ENCODE measurements at regions not wholly inside any gene's neighbourhood (a gene's known extent, or its start where the extent isn't known, plus 50 kb on each side); places are given as distances from the start of the nearest gene placed in this dataset.
"Not testable (repeated sequence)": the region's sequence is repeated elsewhere in the genome, so short reads cannot be mapped to it uniquely, and the experiment has no call there.

DNA sequence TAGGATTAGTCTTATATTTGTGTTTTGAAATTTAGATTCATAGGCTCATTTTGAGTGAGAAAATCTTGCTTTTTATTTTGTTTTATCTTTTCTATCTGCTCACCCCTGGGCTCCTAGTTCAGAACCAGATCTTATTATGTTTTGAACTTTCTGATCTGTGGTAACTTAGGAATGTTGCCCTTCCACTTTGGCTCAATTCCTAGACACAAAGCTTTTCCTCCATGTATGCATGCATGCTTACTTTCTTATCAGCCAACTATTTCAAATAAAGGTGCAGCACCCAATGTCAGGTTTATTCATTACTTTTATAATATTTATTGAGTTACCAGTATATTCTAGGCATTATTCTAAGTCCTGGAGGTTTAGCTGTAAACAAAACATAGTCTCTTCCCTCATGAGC lies 374.8 kb upstream of the KIAA1217 start:
- DNase-seq (ENCODE audit: low read depth) = no peak
- H3K4me3 ChIP-seq (ENCODE audit: low read depth, low read length) = no peak overlapping the region

DNA sequence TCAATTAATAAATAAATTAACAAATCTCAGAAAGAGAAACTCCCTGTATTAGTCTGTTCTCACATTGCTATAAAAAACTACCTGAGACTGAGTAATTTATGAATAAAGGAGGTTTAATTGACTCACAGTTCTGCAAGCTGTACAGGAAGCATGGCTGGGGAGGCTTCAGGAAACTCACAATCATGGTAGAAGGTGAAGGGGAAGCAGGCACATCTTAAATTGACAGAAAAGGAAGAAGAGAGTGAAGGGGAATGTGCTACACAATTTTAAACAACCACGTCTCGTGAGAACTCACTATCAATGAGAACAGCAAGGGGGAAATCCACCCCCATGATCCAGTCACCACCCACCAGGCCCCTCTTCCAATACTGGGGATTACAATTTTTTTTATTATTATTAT lies 358.3 kb upstream of the KIAA1217 start:
- H3K4me3 ChIP-seq (ENCODE audit: low read depth, low read length) = no peak overlapping the region
- no peak for DNase-seq (ENCODE audit: low read depth)

DNA sequence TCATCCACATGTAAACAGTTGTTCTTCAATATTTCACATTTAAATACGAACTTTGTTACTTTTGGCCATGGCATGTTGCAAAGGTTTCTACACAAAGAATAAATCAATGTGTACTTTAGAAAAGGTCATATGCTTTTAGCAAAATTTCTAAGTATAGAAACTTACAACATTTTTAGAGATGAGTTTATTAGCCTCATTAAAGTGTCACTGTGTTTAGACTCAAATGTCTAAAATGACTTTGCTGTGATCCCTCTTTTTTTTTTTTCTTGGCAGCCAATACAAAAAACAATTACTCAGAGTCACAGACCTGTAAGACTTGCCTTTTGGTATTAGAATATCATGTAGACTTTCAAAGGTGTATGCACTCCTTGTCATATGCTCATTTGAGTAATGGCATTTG lies 349.3 kb upstream of the KIAA1217 start:
- no peak overlapping the region for H3K4me3 ChIP-seq (ENCODE audit: low read depth, low read length)
- DNase-seq (ENCODE audit: low read depth) = no peak

DNA sequence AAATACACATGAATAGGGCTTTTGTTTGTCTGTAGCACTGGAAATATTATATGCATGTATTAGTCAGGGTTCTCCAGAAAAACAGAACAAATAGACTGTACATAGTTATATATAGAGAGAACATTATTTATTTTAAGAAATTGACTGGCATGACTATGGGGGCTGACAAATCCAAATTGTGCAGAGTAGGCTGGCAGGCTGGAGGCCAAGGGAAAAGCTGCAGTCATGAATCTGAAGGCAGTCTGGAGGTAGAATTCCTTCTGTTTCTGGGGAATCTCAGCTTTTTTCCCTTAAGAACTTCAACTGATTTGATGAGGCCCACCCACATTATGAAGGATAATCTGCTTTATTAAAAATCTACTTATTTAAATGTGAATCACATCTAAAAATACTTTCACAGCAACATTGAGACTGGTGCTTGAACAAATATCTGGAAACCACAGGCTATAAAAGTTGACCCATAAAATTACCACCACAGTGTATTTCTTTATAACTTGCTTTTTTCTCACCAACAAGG lies 344.2 kb upstream of the KIAA1217 start:
- no peak for DNase-seq (ENCODE audit: low read depth)
- H3K4me3 ChIP-seq (ENCODE audit: low read depth, low read length) = no peak overlapping the region

GRCh38 chr10:23866985-23867384 lies 342.0 kb upstream of the KIAA1217 start:
- H3K4me3 ChIP-seq (ENCODE audit: low read depth, low read length); DNase-seq (ENCODE audit: low read depth): not testable (repeated sequence)

GRCh38 chr10:23868121-23868520 lies 340.8 kb upstream of the KIAA1217 start:
- no peak overlapping the region for H3K4me3 ChIP-seq (ENCODE audit: low read depth, low read length)
- DNase-seq (ENCODE audit: low read depth) = no peak

GRCh38 chr10:23869548-23869947 lies 339.4 kb upstream of the KIAA1217 start:
- no peak overlapping the region for H3K4me3 ChIP-seq (ENCODE audit: low read depth, low read length)
- no peak for DNase-seq (ENCODE audit: low read depth)

- no peak overlapping the region for H3K4me3 ChIP-seq (ENCODE audit: low read depth, low read length)
- DNase-seq (ENCODE audit: low read depth) = no peak
Observed at GRCh38 chr10:23869996-23870395, 338.9 kb upstream of the KIAA1217 start.

- DNase-seq (ENCODE audit: low read depth) = no peak
- no peak overlapping the region for H3K4me3 ChIP-seq (ENCODE audit: low read depth, low read length)
Observed at GRCh38 chr10:23870651-23871610, 338.0 kb upstream of the KIAA1217 start.

GRCh38 chr10:23872290-23872689 lies 336.6 kb upstream of the KIAA1217 start:
- DNase-seq (ENCODE audit: low read depth) = no peak
- no peak overlapping the region for H3K4me3 ChIP-seq (ENCODE audit: low read depth, low read length)

DNA sequence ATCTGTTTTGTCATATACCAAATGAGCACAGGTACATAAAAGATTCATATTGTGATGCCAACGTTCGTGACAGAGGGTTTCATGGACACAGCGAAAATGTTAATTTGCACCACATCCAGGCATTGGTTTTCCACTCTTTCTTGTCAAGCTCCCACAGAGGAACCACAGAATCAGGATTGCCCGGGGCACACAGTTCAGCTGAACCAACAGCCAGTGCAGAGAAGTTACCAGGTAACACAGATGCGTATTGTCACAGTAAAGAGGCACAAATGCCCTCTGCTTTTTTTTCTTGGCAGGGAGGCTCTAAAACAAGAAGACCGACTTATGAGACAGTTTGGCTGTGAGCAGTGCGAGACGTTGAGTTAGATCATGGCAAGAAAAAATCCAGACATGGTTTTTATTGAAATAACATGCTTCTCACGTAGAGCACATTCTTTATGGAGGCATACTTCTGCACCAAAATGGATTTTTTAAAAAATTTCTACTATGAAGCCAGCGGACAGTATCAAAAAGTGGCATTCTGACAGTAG lies 331.1 kb upstream of the KIAA1217 start:
- H3K4me3 ChIP-seq (ENCODE audit: low read depth, low read length) = no peak overlapping the region

GRCh38 chr10:23884670-23885069 lies 324.3 kb upstream of the KIAA1217 start:
- H3K4me3 ChIP-seq (ENCODE audit: low read depth, low read length) = no peak overlapping the region
- no peak for DNase-seq (ENCODE audit: low read depth)

More for the DNA sequence above, 331.1 kb upstream of the KIAA1217 start:
- DNase-seq (ENCODE audit: low read depth) = no peak

DNA sequence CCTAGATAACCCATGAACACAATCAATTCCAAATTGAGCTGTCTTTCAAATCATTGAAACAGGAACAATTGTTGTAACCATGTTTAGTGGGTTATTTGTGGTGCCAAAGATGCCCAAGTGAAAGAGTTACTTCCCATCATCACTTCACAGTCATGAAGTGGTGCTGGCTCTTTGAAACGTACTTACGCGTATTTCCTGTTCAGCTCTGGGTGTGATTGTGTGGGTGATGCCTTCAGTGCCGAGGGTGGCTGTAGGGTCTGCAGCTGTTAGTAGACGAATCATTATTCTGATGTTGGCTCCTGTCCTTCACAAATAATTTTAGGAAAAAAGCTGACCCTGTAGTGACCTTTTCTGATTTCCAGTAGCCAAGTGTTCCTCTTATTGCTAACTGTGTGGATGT lies 323.1 kb upstream of the KIAA1217 start:
- DNase-seq (ENCODE audit: low read depth) = no peak
- no peak overlapping the region for H3K4me3 ChIP-seq (ENCODE audit: low read depth, low read length)

DNA sequence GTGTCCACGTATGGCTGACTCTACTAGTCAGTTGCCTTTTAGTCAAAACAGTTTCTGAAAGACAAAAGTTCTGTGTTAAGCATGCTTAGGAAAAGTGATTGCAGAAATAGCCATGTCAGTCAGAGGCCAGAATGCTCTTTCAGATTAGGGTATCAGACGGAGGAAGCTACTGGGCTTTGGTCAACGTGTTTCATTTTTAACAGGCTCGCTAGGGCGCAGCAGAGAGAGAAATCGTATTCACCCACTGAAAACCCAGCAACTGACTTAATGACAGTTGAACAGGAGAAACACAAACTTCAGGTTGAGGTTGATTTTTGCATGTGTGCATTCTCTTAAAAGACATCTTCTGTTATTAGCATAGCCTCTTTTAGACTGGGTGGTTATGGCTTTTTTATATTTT lies 322.6 kb upstream of the KIAA1217 start:
- DNase-seq (ENCODE audit: low read depth) = no peak
- no peak overlapping the region for H3K4me3 ChIP-seq (ENCODE audit: low read depth, low read length)

- DNase-seq (ENCODE audit: low read depth) = no peak
- H3K4me3 ChIP-seq (ENCODE audit: low read depth, low read length) = no peak overlapping the region
Observed at GRCh38 chr10:23891301-23891700, 317.6 kb upstream of the KIAA1217 start.

GRCh38 chr10:23892296-23892695 lies 316.6 kb upstream of the KIAA1217 start:
- DNase-seq (ENCODE audit: low read depth) = no peak
- no peak overlapping the region for H3K4me3 ChIP-seq (ENCODE audit: low read depth, low read length)

- no peak overlapping the region for H3K4me3 ChIP-seq (ENCODE audit: low read depth, low read length)
- DNase-seq (ENCODE audit: low read depth) = no peak
Observed at GRCh38 chr10:23897267-23897666, 311.7 kb upstream of the KIAA1217 start.

- H3K4me3 ChIP-seq (ENCODE audit: low read depth, low read length) = no peak overlapping the region
- DNase-seq (ENCODE audit: low read depth) = no peak
Observed at GRCh38 chr10:23897861-23898260, 311.1 kb upstream of the KIAA1217 start.

DNA sequence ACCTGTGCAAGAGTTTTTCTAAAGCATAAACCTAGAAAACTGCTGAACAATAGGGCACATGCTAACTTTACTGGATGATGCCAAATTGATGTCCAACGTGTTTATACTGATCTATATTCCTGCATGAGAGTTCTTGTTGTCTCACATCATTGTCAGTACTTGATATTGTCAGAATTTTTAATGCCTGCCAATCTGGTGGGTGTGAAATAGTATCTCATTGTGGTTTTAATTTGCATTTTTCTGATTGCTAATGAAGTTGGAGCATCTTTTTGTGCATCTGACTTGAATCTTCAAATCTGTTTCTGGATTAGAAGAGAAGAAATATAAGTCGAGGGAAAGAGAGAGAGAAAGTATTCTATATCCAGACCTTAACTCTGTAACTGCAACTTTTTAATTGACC lies 309.8 kb upstream of the KIAA1217 start:
- H3K4me3 ChIP-seq (ENCODE audit: low read depth, low read length) = no peak overlapping the region

DNA sequence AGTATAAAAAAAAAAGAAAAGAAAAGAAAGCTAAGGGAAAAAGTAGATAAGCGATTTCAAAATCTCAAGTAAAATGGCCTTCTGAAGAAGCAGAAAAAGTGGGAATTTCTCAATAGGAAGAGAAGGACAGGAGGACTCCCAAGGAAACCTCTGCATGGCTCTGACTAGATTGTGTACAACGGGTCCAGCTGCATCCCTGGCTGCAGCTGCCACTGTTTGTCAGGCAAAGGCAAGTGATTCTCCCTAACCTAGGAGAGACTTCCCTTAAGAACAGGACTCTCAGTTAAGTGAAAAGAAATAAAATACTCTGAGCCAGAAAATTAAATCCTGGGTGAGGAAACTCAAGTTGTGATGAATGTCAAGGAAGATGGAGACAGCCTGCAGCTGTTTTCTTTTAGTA lies 298.6 kb upstream of the KIAA1217 start:
- no peak overlapping the region for H3K4me3 ChIP-seq (ENCODE audit: low read depth, low read length)
- DNase-seq (ENCODE audit: low read depth) = no peak

More for the DNA sequence above, 309.8 kb upstream of the KIAA1217 start:
- DNase-seq (ENCODE audit: low read depth) = no peak

GRCh38 chr10:23912884-23913404 lies 296.0 kb upstream of the KIAA1217 start:
- DNase-seq (ENCODE audit: low read depth) = no peak
- H3K4me3 ChIP-seq (ENCODE audit: low read depth, low read length) = no peak overlapping the region
